NT2/D1 (cell line): ENCODE measurements at regions not wholly inside any gene's neighbourhood (a gene's known extent, or its start where the extent isn't known, plus 50 kb on each side); places are given as distances from the start of the nearest gene placed in this dataset.
"Not testable (repeated sequence)": the region's sequence is repeated elsewhere in the genome, so short reads cannot be mapped to it uniquely, and the experiment has no call there.

Experiments used
- SUZ12 ChIP-seq: IDR thresholded peaks from 2 replicates; pipeline ENCODE4 v1.6.1; 2011; ENCODE audit not compliant: insufficient read length, insufficient read depth; ENCODE audit errors: extremely low read depth
- YY1 ChIP-seq: IDR thresholded peaks from 2 replicates; pipeline ENCODE4 v1.6.1; 2011; ENCODE audit not compliant: insufficient read length, insufficient read depth
- ZNF274 ChIP-seq: IDR thresholded peaks from 2 replicates; pipeline ENCODE4 v1.6.1; 2011; ENCODE audit warnings: mild to moderate bottlenecking, low read depth, low read length

- not testable (repeated sequence) for TF ChIP-seq YY1, ZNF274, SUZ12
These were observed 163.8 kb downstream of the SOX4 start for GRCh38 chr6:21757392-21757791.
